Breast epithelium (tissue), 3 donors: ENCODE measurements at regions not wholly inside any gene's neighbourhood (a gene's known extent, or its start where the extent isn't known, plus 50 kb on each side); places are given as distances from the start of the nearest gene placed in this dataset.

ENCODE experiments used
- POLR2A ChIP-seq: fragments of 450-650 bp; IDR thresholded peaks from one replicate; pipeline ENCODE4 v1.6.1; 2016; ENCODE audit warnings: antibody characterized with exemption, mild to moderate bottlenecking, moderate library complexity
- POLR2AphosphoS5 ChIP-seq, 3 donors: sonication (generic); formaldehyde crosslinking; IDR thresholded peaks; one replicate each; pipeline ENCODE4 v1.6.1; 2017; ENCODE audit warnings: antibody characterized with exemption in 3 of 3
- TF ChIP-seq, protein P1 (sequence below), 3 donors: fragments of 450-650 bp; IDR thresholded peaks; one replicate each; pipeline ENCODE4 v1.5.1; 2016 to 2017; ENCODE audit warnings: antibody characterized with exemption in 3 of 3, mild to moderate bottlenecking in 3 of 3, moderate library complexity in 3 of 3

DNA sequence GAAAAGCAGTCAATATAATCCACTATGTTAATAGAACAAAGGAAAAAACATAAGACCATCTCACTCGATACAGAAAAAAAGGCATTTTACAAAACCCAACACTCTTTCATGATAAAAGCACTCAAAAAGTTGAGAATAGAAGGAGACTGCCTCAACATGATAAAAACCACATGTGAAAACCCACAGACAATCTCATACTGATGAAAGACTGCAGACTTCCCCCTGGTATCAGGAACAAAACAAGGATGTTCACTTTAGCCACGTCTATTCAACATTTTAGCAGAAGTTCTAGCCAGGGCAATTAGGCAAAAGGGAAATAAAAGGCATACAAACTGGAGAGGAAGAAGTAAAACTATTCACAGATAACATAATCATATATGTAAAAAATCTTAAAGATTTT, 285.9 kb downstream of the EIPR1 start:
- TF ChIP-seq POLR2AphosphoS5 (IDR thresholded peaks at IDR 0.05) (no peak), POLR2A (no peak)
- TF ChIP-seq, protein P1, sequence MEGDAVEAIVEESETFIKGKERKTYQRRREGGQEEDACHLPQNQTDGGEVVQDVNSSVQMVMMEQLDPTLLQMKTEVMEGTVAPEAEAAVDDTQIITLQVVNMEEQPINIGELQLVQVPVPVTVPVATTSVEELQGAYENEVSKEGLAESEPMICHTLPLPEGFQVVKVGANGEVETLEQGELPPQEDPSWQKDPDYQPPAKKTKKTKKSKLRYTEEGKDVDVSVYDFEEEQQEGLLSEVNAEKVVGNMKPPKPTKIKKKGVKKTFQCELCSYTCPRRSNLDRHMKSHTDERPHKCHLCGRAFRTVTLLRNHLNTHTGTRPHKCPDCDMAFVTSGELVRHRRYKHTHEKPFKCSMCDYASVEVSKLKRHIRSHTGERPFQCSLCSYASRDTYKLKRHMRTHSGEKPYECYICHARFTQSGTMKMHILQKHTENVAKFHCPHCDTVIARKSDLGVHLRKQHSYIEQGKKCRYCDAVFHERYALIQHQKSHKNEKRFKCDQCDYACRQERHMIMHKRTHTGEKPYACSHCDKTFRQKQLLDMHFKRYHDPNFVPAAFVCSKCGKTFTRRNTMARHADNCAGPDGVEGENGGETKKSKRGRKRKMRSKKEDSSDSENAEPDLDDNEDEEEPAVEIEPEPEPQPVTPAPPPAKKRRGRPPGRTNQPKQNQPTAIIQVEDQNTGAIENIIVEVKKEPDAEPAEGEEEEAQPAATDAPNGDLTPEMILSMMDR (IDR thresholded peaks at IDR 0.05): no peak
